Urothelium cell line (cell line): ENCODE measurements at regions not wholly inside any gene's neighbourhood (a gene's known extent, or its start where the extent isn't known, plus 50 kb on each side); places are given as distances from the start of the nearest gene placed in this dataset.

ENCODE experiments used
- DNase-seq: peaks from one replicate; pipeline ENCODE4 v3.0.0; 2011; ENCODE audit warnings: low spot score, mixed read lengths
- FAIRE-seq: peaks from 2 replicates; lab custom pipeline; 2011; peaks lifted over from hg19 to GRCh38; lab: Jason Lieb, UNC

- DNase-seq: no peak
- FAIRE-seq: no peak
These were observed 387.0 kb downstream of the LRFN5 start for GRCh38 chr14:41993687-41994086.

GRCh38 chr14:41986700-41987099 is 380.0 kb downstream of the LRFN5 start:
- DNase-seq: peak; percentile 4
- no peak for FAIRE-seq

- no peak for FAIRE-seq
- no peak for DNase-seq
These were observed 379.5 kb downstream of the LRFN5 start for GRCh38 chr14:41986083-41986645.

GRCh38 chr14:41973178-41973577 is 366.5 kb downstream of the LRFN5 start:
- FAIRE-seq: no peak
- DNase-seq: no peak

GRCh38 chr14:41972531-41972930 is 365.9 kb downstream of the LRFN5 start:
- no peak for FAIRE-seq

GRCh38 chr14:41960281-41960680 is 353.6 kb downstream of the LRFN5 start:
- FAIRE-seq (no peak), DNase-seq (no peak)

More at GRCh38 chr14:41972531-41972930, 365.9 kb downstream of the LRFN5 start:
- no peak for DNase-seq

- DNase-seq (no peak), FAIRE-seq (no peak)
These were observed 350.8 kb downstream of the LRFN5 start for GRCh38 chr14:41957459-41957858.
